GM04503 (cell line): ENCODE measurements at regions not wholly inside any gene's neighbourhood (a gene's known extent, or its start where the extent isn't known, plus 50 kb on each side); places are given as distances from the start of the nearest gene placed in this dataset.
"Not testable (repeated sequence)": the region's sequence is repeated elsewhere in the genome, so short reads cannot be mapped to it uniquely, and the experiment has no call there.

Experiments used
- DNase-seq: peaks from one replicate; pipeline ENCODE4 v3.0.0-alpha.2; 2012; ENCODE audit warnings: low read depth

- DNase-seq = no peak
These were observed 725.3 kb upstream of the NCAM2 start for GRCh38 chr21:20272791-20273362.

- DNase-seq = no peak
These were observed 721.8 kb upstream of the NCAM2 start for GRCh38 chr21:20276377-20276776.

GRCh38 chr21:20276954-20277353, 721.3 kb upstream of the NCAM2 start:
- DNase-seq = no peak

GRCh38 chr21:20283836-20284235, 714.4 kb upstream of the NCAM2 start:
- no peak for DNase-seq

- DNase-seq = no peak
These were observed 705.9 kb upstream of the NCAM2 start for GRCh38 chr21:20292280-20292679.

- not testable (repeated sequence) for DNase-seq
These were observed 705.4 kb upstream of the NCAM2 start for GRCh38 chr21:20292854-20293253.

- DNase-seq = no peak
These were observed 696.8 kb upstream of the NCAM2 start for GRCh38 chr21:20301395-20301794.

- DNase-seq = no peak
These were observed 696.1 kb upstream of the NCAM2 start for GRCh38 chr21:20302084-20302483.

- DNase-seq = no peak
These were observed 691.4 kb upstream of the NCAM2 start for GRCh38 chr21:20306836-20307235.

GRCh38 chr21:20308586-20309315, 689.5 kb upstream of the NCAM2 start:
- no peak for DNase-seq

GRCh38 chr21:20311234-20311787, 686.9 kb upstream of the NCAM2 start:
- no peak for DNase-seq

- no peak for DNase-seq
These were observed 685.2 kb upstream of the NCAM2 start for GRCh38 chr21:20313013-20313412.

- DNase-seq = no peak
These were observed 683.2 kb upstream of the NCAM2 start for GRCh38 chr21:20315042-20315441.

GRCh38 chr21:20329636-20330035, 668.6 kb upstream of the NCAM2 start:
- DNase-seq = no peak

GRCh38 chr21:20330652-20331051, 667.6 kb upstream of the NCAM2 start:
- DNase-seq = no peak

GRCh38 chr21:20334585-20334984, 663.6 kb upstream of the NCAM2 start:
- DNase-seq = no peak

- no peak for DNase-seq
These were observed 656.8 kb upstream of the NCAM2 start for GRCh38 chr21:20341431-20341830.

GRCh38 chr21:20343186-20343585, 655.0 kb upstream of the NCAM2 start:
- DNase-seq = no peak

- no peak for DNase-seq
These were observed 647.1 kb upstream of the NCAM2 start for GRCh38 chr21:20351138-20351537.

GRCh38 chr21:20353351-20353750, 644.9 kb upstream of the NCAM2 start:
- DNase-seq = no peak

GRCh38 chr21:20373031-20373430, 625.2 kb upstream of the NCAM2 start:
- no peak for DNase-seq

- DNase-seq = no peak
These were observed 621.0 kb upstream of the NCAM2 start for GRCh38 chr21:20377250-20377649.

GRCh38 chr21:20388400-20388799, 609.8 kb upstream of the NCAM2 start:
- DNase-seq = no peak

GRCh38 chr21:20396798-20397197, 601.4 kb upstream of the NCAM2 start:
- no peak for DNase-seq
